ENCODE measurements at regions not wholly inside any gene's neighbourhood (a gene's known extent, or its start where the extent isn't known, plus 50 kb on each side); places are given as distances from the start of the nearest gene placed in this dataset.
A peak's percentile ranks its signal among the peaks of the same experiment; 100 is the strongest.
"Not testable (repeated sequence)": the region's sequence is repeated elsewhere in the genome, so short reads cannot be mapped to it uniquely, and the experiment has no call there.

- H3K4me3 ChIP-seq (ENCODE audit: low read depth in 1 of 5, low read length in 5 of 5); H3K9ac ChIP-seq (ENCODE audit: low read length in 5 of 5); H3K36me3 ChIP-seq (ENCODE audit: control insufficient read depth in 5 of 5, insufficient read depth in 5 of 5, low read length in 5 of 5); H3K27ac ChIP-seq (ENCODE audit: low read depth, low read length); H3K27me3 ChIP-seq (ENCODE audit: control insufficient read depth in 5 of 5, insufficient read depth in 4 of 5, low read length in 5 of 5); H3K9me3 ChIP-seq (ENCODE audit: control insufficient read depth in 5 of 5, low read length in 5 of 5); H3K4me1 ChIP-seq (ENCODE audit: control insufficient read depth in 5 of 5, insufficient read depth in 5 of 5, low read length in 5 of 5): not testable (repeated sequence)
Measured at GRCh38 chr2:145787597-145788361, 1267.9 kb upstream of the ZEB2 start.

GRCh38 chr2:145782607-145783006, 1262.7 kb upstream of the ZEB2 start:
- not testable (repeated sequence) for H3K9me3 ChIP-seq (ENCODE audit: control insufficient read depth in 5 of 5, low read length in 5 of 5); H3K4me3 ChIP-seq (ENCODE audit: low read depth in 1 of 5, low read length in 5 of 5); H3K27ac ChIP-seq (ENCODE audit: low read depth, low read length); H3K36me3 ChIP-seq (ENCODE audit: control insufficient read depth in 5 of 5, insufficient read depth in 5 of 5, low read length in 5 of 5); H3K4me1 ChIP-seq (ENCODE audit: control insufficient read depth in 5 of 5, insufficient read depth in 5 of 5, low read length in 5 of 5); H3K9ac ChIP-seq (ENCODE audit: low read length in 5 of 5); H3K27me3 ChIP-seq (ENCODE audit: control insufficient read depth in 5 of 5, insufficient read depth in 4 of 5, low read length in 5 of 5)

GRCh38 chr2:145777914-145778313, 1258.0 kb upstream of the ZEB2 start:
- Histone ChIP-seq H3K4me3 (ENCODE audit: low read depth in 1 of 5, low read length in 5 of 5) (no peak overlapping the region), H3K9ac (ENCODE audit: low read length in 5 of 5) (no peak overlapping the region), H3K27me3 (ENCODE audit: control insufficient read depth in 5 of 5, insufficient read depth in 4 of 5, low read length in 5 of 5) (no peaks in the 10 kb centered on the region)

GRCh38 chr2:145777297-145777696, 1257.4 kb upstream of the ZEB2 start:
- H3K4me3 ChIP-seq (ENCODE audit: low read depth in 1 of 5, low read length in 5 of 5): no peak overlapping the region
- no peak overlapping the region for H3K27ac ChIP-seq (ENCODE audit: low read depth, low read length)
- H3K27me3 ChIP-seq (ENCODE audit: control insufficient read depth in 5 of 5, insufficient read depth in 4 of 5, low read length in 5 of 5): no peaks in the 10 kb centered on the region
- H3K9ac ChIP-seq (ENCODE audit: low read length in 5 of 5): no peak overlapping the region
- no peaks in the 10 kb centered on the region for H3K9me3 ChIP-seq (ENCODE audit: control insufficient read depth in 5 of 5, low read length in 5 of 5)
- H3K36me3 ChIP-seq (ENCODE audit: control insufficient read depth in 5 of 5, insufficient read depth in 5 of 5, low read length in 5 of 5): no peaks in the 10 kb centered on the region
- no peaks in the 10 kb centered on the region for H3K4me1 ChIP-seq (ENCODE audit: control insufficient read depth in 5 of 5, insufficient read depth in 5 of 5, low read length in 5 of 5)

More at GRCh38 chr2:145777914-145778313, 1258.0 kb upstream of the ZEB2 start:
- H3K27ac ChIP-seq (ENCODE audit: low read depth, low read length): no peak overlapping the region
- H3K9me3 ChIP-seq (ENCODE audit: control insufficient read depth in 5 of 5, low read length in 5 of 5): no peaks in the 10 kb centered on the region
- H3K36me3 ChIP-seq (ENCODE audit: control insufficient read depth in 5 of 5, insufficient read depth in 5 of 5, low read length in 5 of 5): no peaks in the 10 kb centered on the region
- no peaks in the 10 kb centered on the region for H3K4me1 ChIP-seq (ENCODE audit: control insufficient read depth in 5 of 5, insufficient read depth in 5 of 5, low read length in 5 of 5)

- Histone ChIP-seq H3K27me3 (ENCODE audit: control insufficient read depth in 5 of 5, insufficient read depth in 4 of 5, low read length in 5 of 5) (no peaks in the 10 kb centered on the region), H3K36me3 (ENCODE audit: control insufficient read depth in 5 of 5, insufficient read depth in 5 of 5, low read length in 5 of 5) (no peaks in the 10 kb centered on the region), H3K9me3 (ENCODE audit: control insufficient read depth in 5 of 5, low read length in 5 of 5) (no peaks in the 10 kb centered on the region), H3K4me1 (ENCODE audit: control insufficient read depth in 5 of 5, insufficient read depth in 5 of 5, low read length in 5 of 5) (no peaks in the 10 kb centered on the region), H3K4me3 (ENCODE audit: low read depth in 1 of 5, low read length in 5 of 5) (no peak overlapping the region), H3K27ac (ENCODE audit: low read depth, low read length) (no peak overlapping the region), H3K9ac (ENCODE audit: low read length in 5 of 5) (no peak overlapping the region)
Measured at GRCh38 chr2:145775591-145775990, 1255.7 kb upstream of the ZEB2 start.

- Histone ChIP-seq H3K36me3 (ENCODE audit: control insufficient read depth in 5 of 5, insufficient read depth in 5 of 5, low read length in 5 of 5) (no peaks in the 10 kb centered on the region), H3K4me3 (ENCODE audit: low read depth in 1 of 5, low read length in 5 of 5) (no peak overlapping the region), H3K9me3 (ENCODE audit: control insufficient read depth in 5 of 5, low read length in 5 of 5) (no peaks in the 10 kb centered on the region), H3K27ac (ENCODE audit: low read depth, low read length) (no peak overlapping the region), H3K4me1 (ENCODE audit: control insufficient read depth in 5 of 5, insufficient read depth in 5 of 5, low read length in 5 of 5) (no peaks in the 10 kb centered on the region), H3K9ac (ENCODE audit: low read length in 5 of 5) (no peak overlapping the region), H3K27me3 (ENCODE audit: control insufficient read depth in 5 of 5, insufficient read depth in 4 of 5, low read length in 5 of 5) (no peaks in the 10 kb centered on the region)
Measured at GRCh38 chr2:145771525-145771924, 1251.6 kb upstream of the ZEB2 start.

GRCh38 chr2:145769011-145769716, 1249.2 kb upstream of the ZEB2 start:
- Histone ChIP-seq H3K36me3 (ENCODE audit: control insufficient read depth in 5 of 5, insufficient read depth in 5 of 5, low read length in 5 of 5) (no peaks in the 10 kb centered on the region), H3K27ac (ENCODE audit: low read depth, low read length) (no peak overlapping the region), H3K9ac (ENCODE audit: low read length in 5 of 5) (no peak overlapping the region), H3K27me3 (ENCODE audit: control insufficient read depth in 5 of 5, insufficient read depth in 4 of 5, low read length in 5 of 5) (no peaks in the 10 kb centered on the region), H3K9me3 (ENCODE audit: control insufficient read depth in 5 of 5, low read length in 5 of 5) (no peaks in the 10 kb centered on the region), H3K4me1 (ENCODE audit: control insufficient read depth in 5 of 5, insufficient read depth in 5 of 5, low read length in 5 of 5) (peaks cover 0 to 6% (median 5%) of the 10 kb centered on the region in 5 donors), H3K4me3 (ENCODE audit: low read depth in 1 of 5, low read length in 5 of 5) (no peak overlapping the region)

- Histone ChIP-seq H3K4me3 (ENCODE audit: low read depth in 1 of 5, low read length in 5 of 5) (no peak overlapping the region), H3K9me3 (ENCODE audit: control insufficient read depth in 5 of 5, low read length in 5 of 5) (no peaks in the 10 kb centered on the region), H3K9ac (ENCODE audit: low read length in 5 of 5) (no peak overlapping the region), H3K36me3 (ENCODE audit: control insufficient read depth in 5 of 5, insufficient read depth in 5 of 5, low read length in 5 of 5) (no peaks in the 10 kb centered on the region), H3K27ac (ENCODE audit: low read depth, low read length) (no peak overlapping the region), H3K4me1 (ENCODE audit: control insufficient read depth in 5 of 5, insufficient read depth in 5 of 5, low read length in 5 of 5) (peaks cover 0 to 15% (median 5%) of the 10 kb centered on the region in 5 donors), H3K27me3 (ENCODE audit: control insufficient read depth in 5 of 5, insufficient read depth in 4 of 5, low read length in 5 of 5) (no peaks in the 10 kb centered on the region)
Measured at GRCh38 chr2:145765874-145766273, 1246.0 kb upstream of the ZEB2 start.

- Histone ChIP-seq H3K9ac (ENCODE audit: low read length in 5 of 5) (no peak overlapping the region), H3K36me3 (ENCODE audit: control insufficient read depth in 5 of 5, insufficient read depth in 5 of 5, low read length in 5 of 5) (no peaks in the 10 kb centered on the region), H3K4me3 (ENCODE audit: low read depth in 1 of 5, low read length in 5 of 5) (no peak overlapping the region), H3K9me3 (ENCODE audit: control insufficient read depth in 5 of 5, low read length in 5 of 5) (no peaks in the 10 kb centered on the region), H3K4me1 (ENCODE audit: control insufficient read depth in 5 of 5, insufficient read depth in 5 of 5, low read length in 5 of 5) (peaks cover 0 to 18% (median 5%) of the 10 kb centered on the region in 5 donors), H3K27me3 (ENCODE audit: control insufficient read depth in 5 of 5, insufficient read depth in 4 of 5, low read length in 5 of 5) (no peaks in the 10 kb centered on the region), H3K27ac (ENCODE audit: low read depth, low read length) (no peak overlapping the region)
Measured at GRCh38 chr2:145764631-145765030, 1244.7 kb upstream of the ZEB2 start.

GRCh38 chr2:145760781-145761649, 1241.1 kb upstream of the ZEB2 start:
- no peaks in the 10 kb centered on the region for H3K36me3 ChIP-seq (ENCODE audit: control insufficient read depth in 5 of 5, insufficient read depth in 5 of 5, low read length in 5 of 5)
- H3K9me3 ChIP-seq (ENCODE audit: control insufficient read depth in 5 of 5, low read length in 5 of 5): no peaks in the 10 kb centered on the region
- H3K27me3 ChIP-seq (ENCODE audit: control insufficient read depth in 5 of 5, insufficient read depth in 4 of 5, low read length in 5 of 5): no peaks in the 10 kb centered on the region
- H3K4me3 ChIP-seq (ENCODE audit: low read depth in 1 of 5, low read length in 5 of 5): no peak overlapping the region
- no peak overlapping the region for H3K9ac ChIP-seq (ENCODE audit: low read length in 5 of 5)
- peaks cover 0 to 24% (median 8%) of the 10 kb centered on the region in 5 donors for H3K4me1 ChIP-seq (ENCODE audit: control insufficient read depth in 5 of 5, insufficient read depth in 5 of 5, low read length in 5 of 5)
- peak overlapping the region; percentile 59 for H3K27ac ChIP-seq (ENCODE audit: low read depth, low read length)
